HepG2 (cell line): ENCODE measurements at regions not wholly inside any gene's neighbourhood (a gene's known extent, or its start where the extent isn't known, plus 50 kb on each side); places are given as distances from the start of the nearest gene placed in this dataset.

Experiments
- E2F5 ChIP-seq: sonication (generic); formaldehyde crosslinking; conservative IDR thresholded peaks from 2 replicates; pipeline ENCODE4 v1.4.0; 2020; ENCODE audit warnings: missing genetic modification reagents
- EP300 ChIP-seq, 3 experiments: sonication (generic) in 1 of 3; formaldehyde crosslinking in 1 of 3; IDR thresholded peaks; 2 replicates each; pipeline versions ENCODE4 v1.5.1 to v1.6.1; 2011 to 2020; ENCODE audit warnings: low read depth in 2 of 3, low read length in 2 of 3, borderline replicate concordance in 1 of 3, improper control_type of control experiment in 1 of 3, mild to moderate bottlenecking in 1 of 3, missing genetic modification reagents in 1 of 3, moderate library complexity in 1 of 3
- FOSL2 ChIP-seq: sonication (generic); formaldehyde crosslinking; IDR thresholded peaks from 2 replicates; pipeline ENCODE4 v1.4.0; 2020; ENCODE audit warnings: missing genetic modification reagents
- HNRNPH1 ChIP-seq: fragments of 200-400 bp; formaldehyde crosslinking; optimal IDR thresholded peaks from 2 replicates; pipeline ENCODE3; 2017; ENCODE audit warnings: mild to moderate bottlenecking, low read depth, low read length

- TF ChIP-seq EP300 (IDR thresholded peaks at IDR 0.05; ENCODE audit: low read depth in 2 of 2, low read length in 2 of 2): no peak
- no peak for TF ChIP-seq EP300 (CRISPR knock-in tag; IDR thresholded peaks at IDR 0.05; ENCODE audit: borderline replicate concordance)
- no peak for TF ChIP-seq FOSL2 (CRISPR knock-in tag)
- TF ChIP-seq HNRNPH1: no peak
- no peak for TF ChIP-seq E2F5
These were observed 306.6 kb downstream of the DTHD1 start for GRCh38 chr4:36587909-36588472.
